ENCODE measurements at regions not wholly inside any gene's neighbourhood (a gene's known extent, or its start where the extent isn't known, plus 50 kb on each side); places are given as distances from the start of the nearest gene placed in this dataset.

DNA sequence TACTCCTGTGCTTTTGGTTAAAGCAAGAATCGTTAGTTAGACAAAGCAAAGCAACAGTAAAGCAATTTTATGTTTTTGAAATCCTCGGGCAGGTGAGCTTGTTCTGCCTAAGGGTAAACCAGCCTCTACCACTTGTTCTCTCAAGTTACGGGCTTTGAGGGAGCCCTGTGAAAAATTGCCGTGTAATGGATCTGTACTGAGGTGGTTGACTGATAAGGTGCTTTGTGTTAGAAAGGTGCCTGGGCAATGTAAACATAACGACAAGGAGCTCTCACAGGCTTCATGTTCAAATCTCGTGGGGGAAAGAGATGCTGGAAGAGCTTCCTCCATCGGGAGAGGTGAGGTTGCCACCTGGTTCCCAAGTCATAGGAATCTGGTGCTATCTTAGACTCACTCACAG lies 111.8 kb downstream of the TRAPPC11 start:
- TF ChIP-seq, protein P1, sequence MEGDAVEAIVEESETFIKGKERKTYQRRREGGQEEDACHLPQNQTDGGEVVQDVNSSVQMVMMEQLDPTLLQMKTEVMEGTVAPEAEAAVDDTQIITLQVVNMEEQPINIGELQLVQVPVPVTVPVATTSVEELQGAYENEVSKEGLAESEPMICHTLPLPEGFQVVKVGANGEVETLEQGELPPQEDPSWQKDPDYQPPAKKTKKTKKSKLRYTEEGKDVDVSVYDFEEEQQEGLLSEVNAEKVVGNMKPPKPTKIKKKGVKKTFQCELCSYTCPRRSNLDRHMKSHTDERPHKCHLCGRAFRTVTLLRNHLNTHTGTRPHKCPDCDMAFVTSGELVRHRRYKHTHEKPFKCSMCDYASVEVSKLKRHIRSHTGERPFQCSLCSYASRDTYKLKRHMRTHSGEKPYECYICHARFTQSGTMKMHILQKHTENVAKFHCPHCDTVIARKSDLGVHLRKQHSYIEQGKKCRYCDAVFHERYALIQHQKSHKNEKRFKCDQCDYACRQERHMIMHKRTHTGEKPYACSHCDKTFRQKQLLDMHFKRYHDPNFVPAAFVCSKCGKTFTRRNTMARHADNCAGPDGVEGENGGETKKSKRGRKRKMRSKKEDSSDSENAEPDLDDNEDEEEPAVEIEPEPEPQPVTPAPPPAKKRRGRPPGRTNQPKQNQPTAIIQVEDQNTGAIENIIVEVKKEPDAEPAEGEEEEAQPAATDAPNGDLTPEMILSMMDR (conservative IDR thresholded peaks at IDR 0.05; ENCODE audit: low read length) = no peak
- no peak for TF ChIP-seq EZH2phosphoT487 (IDR thresholded peaks at IDR 0.05; ENCODE audit: borderline replicate concordance, low read depth, low read length)
